HG03175 (cell line): ENCODE measurements at regions not wholly inside any gene's neighbourhood (a gene's known extent, or its start where the extent isn't known, plus 50 kb on each side); places are given as distances from the start of the nearest gene placed in this dataset.

Experiments
- ATAC-seq: cut with Tn5 transposase; IDR thresholded peaks from one replicate; pipeline ENCODE4 v1.9.1; 2021; ENCODE audit warnings: mild to moderate bottlenecking, moderate library complexity; ENCODE audit not compliant: unreplicated experiment

DNA sequence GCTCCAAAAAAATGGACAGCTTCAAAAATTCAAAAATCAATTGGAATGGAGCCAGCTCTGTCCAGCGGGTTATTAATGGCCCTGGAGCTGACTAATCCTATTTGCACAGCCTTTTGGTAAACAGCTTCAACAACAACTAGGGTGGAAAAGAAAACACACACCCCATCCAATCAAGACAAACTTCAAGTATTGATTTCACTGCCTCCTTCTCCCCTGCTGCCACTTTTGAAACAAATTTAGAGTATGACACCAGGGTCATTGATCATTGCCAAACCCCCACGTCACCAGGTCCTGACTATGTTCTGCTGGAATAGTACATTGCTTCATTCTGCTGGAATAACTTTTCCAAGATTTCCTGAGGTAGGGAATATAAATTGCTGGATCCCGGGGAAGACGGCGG is 56.8 kb upstream of the GTF3A start:
- no peak for ATAC-seq

DNA sequence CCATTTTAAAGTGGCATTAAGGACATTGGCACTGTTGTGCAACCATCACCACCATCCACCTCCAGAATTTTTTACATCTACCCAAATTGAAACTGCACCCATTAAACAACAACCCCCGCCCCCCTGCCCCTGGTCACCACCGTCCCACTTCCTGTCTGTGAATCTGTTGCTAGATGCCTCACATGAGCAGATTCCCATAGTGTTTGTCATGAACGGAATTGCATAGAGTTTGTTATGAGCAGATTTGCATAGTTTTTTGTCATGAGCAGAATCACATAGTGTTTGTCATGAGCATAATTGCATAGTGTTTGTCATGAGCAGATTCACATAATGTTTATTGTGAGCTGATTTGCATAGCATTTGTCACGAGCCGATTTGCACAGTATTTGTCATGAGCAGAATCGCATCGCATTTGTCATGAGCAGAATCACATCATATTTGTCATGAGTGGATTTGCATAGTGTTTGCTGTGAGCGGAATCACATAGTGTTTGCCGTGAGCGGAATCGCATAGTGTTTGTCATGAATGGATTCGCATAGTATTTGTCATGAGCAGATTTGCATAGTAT is 54.0 kb upstream of the GTF3A start:
- ATAC-seq, result no peak

DNA sequence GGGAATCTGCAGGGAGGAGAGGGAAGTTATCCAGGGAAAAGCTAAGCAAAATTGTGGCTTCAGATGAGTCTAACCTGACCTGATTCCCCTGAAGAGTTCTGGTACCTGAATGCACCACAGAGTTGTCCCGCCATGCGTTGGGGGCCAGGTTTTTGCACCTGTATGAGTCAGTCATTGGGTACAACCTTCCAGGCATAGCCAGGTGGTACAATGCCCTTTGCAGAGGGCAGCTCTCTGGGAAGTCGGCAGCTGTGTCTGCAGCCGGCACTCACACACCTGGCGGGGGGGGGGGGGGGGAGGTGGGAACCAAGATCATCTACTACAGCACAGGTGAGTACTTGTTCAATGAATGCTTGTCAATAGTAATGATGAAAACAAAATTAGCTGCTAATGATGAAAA is 52.5 kb upstream of the GTF3A start:
- ATAC-seq, result no peak

DNA sequence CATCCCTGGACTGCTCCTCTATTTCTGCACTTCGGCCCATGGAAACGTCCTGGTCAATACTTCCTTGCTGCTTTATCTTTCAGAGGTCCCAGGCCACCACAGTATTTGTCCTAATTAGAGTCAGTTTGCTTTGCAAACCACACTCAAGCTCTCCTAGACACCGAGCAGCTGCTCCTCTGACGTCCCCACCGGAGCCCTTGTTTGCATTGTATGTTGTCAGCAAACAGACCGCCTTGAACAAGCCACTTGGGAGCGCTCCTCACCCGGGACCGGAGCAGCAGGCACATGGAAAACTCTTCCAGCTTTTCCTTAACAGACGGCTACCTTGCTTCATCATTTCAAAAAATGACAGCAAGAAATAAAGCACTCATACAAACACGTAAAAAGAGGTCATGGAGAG is 51.5 kb upstream of the GTF3A start:
- no peak for ATAC-seq

DNA sequence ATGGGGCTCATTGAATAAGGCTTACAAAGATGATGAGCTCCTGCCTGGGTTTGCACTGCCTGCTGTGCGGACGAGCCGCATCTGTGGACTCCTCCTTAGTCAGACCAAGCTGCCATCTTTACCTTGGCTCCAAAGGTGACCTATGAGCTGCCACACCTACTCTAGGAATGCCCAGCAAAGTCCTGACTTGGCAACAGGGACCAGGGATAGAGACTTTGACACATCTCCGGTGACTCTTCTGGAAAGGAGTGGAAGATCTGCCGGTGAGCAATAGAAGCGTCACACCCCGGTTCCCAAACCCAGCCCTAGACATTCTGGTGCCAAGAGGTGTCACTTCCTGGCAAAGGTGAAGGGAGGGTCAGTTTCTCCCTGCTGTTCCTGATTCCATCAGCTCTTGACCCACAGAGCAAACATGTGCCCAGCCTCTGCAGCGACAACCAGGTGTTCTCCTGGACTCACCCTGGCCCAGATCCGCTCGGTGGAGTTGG is 50.2 kb upstream of the GTF3A start:
- no peak for ATAC-seq
